ENCODE measurements at regions not wholly inside any gene's neighbourhood (a gene's known extent, or its start where the extent isn't known, plus 50 kb on each side); places are given as distances from the start of the nearest gene placed in this dataset.

- Mint-ChIP-seq H3K4me1 (no peaks in the 10 kb centered on the region), H3K27ac (no peak overlapping the region), H3K9me3 (peaks cover 9 to 13% of the 10 kb centered on the region in 2 donors), H3K27me3 (ENCODE audit: low read depth in 2 of 2) (no peaks in the 10 kb centered on the region), H3K4me3 (no peak overlapping the region), H3K36me3 (no peaks in the 10 kb centered on the region)
- H3K36me3 ChIP-seq (ENCODE audit: control insufficient read depth, insufficient read depth, low read length) = no peaks in the 10 kb centered on the region
- TF ChIP-seq CTCF (IDR thresholded peaks at IDR 0.05) = no peak
- no peaks in the 10 kb centered on the region for H3K9me3 ChIP-seq (ENCODE audit: control insufficient read depth, insufficient read depth, low read length)
- intact Hi-C loops (cut with micrococcal nuclease) = no loop called here
- H3K27ac ChIP-seq (ENCODE audit: low read length) = no peak overlapping the region
- H3K4me3 ChIP-seq (ENCODE audit: low read length) = no peak overlapping the region
- DNase-seq = no peak
- WGBS (ENCODE audit: insufficient coverage) = 89% methylated on average over 1 of the region's 1 CpG
- H3K4me1 ChIP-seq (ENCODE audit: control insufficient read depth, insufficient read depth, low read length) = no peaks in the 10 kb centered on the region
- H3K27me3 ChIP-seq (ENCODE audit: control insufficient read depth, insufficient read depth, low read length) = no peaks in the 10 kb centered on the region
- no peak for ATAC-seq
Observed at GRCh38 chr18:56462276-56462675, 176.1 kb downstream of the TXNL1 start.

GRCh38 chr18:56461151-56461550 is 177.2 kb downstream of the TXNL1 start:
- H3K36me3 ChIP-seq (ENCODE audit: control insufficient read depth, insufficient read depth, low read length) = no peaks in the 10 kb centered on the region
- Mint-ChIP-seq H3K36me3 (no peaks in the 10 kb centered on the region), H3K27ac (no peak overlapping the region), H3K4me1 (no peaks in the 10 kb centered on the region), H3K9me3 (peaks cover 9 to 13% of the 10 kb centered on the region in 2 donors), H3K4me3 (no peak overlapping the region), H3K27me3 (ENCODE audit: low read depth in 2 of 2) (no peaks in the 10 kb centered on the region)
- H3K4me3 ChIP-seq (ENCODE audit: low read length) = no peak overlapping the region
- 93% methylated on average over 1 of the region's 1 CpG for WGBS (ENCODE audit: insufficient coverage)
- no peaks in the 10 kb centered on the region for H3K4me1 ChIP-seq (ENCODE audit: control insufficient read depth, insufficient read depth, low read length)
- intact Hi-C loops (cut with micrococcal nuclease) = no loop called here
- no peak for TF ChIP-seq CTCF (IDR thresholded peaks at IDR 0.05)
- ATAC-seq = no peak
- H3K27me3 ChIP-seq (ENCODE audit: control insufficient read depth, insufficient read depth, low read length) = no peaks in the 10 kb centered on the region
- no peaks in the 10 kb centered on the region for H3K9me3 ChIP-seq (ENCODE audit: control insufficient read depth, insufficient read depth, low read length)
- H3K27ac ChIP-seq (ENCODE audit: low read length) = no peak overlapping the region
- DNase-seq = no peak

- no peak overlapping the region for H3K4me3 ChIP-seq (ENCODE audit: low read length)
- no peaks in the 10 kb centered on the region for H3K27me3 ChIP-seq (ENCODE audit: control insufficient read depth, insufficient read depth, low read length)
- DNase-seq (no peak), ATAC-seq (no peak)
- H3K27me3 Mint-ChIP-seq (ENCODE audit: low read depth in 2 of 2) = no peaks in the 10 kb centered on the region
- H3K9me3 ChIP-seq (ENCODE audit: control insufficient read depth, insufficient read depth, low read length) = no peaks in the 10 kb centered on the region
- H3K27ac Mint-ChIP-seq = no peak overlapping the region
- H3K36me3 Mint-ChIP-seq = no peaks in the 10 kb centered on the region
- H3K9me3 Mint-ChIP-seq = peaks cover 9 to 13% of the 10 kb centered on the region in 2 donors
- H3K4me3 Mint-ChIP-seq = no peak overlapping the region
- H3K36me3 ChIP-seq (ENCODE audit: control insufficient read depth, insufficient read depth, low read length) = no peaks in the 10 kb centered on the region
- intact Hi-C loops (cut with micrococcal nuclease) = no loop called here
- WGBS (ENCODE audit: insufficient coverage) = 4% methylated on average over 1 of the region's 3 CpGs
- TF ChIP-seq CTCF (IDR thresholded peaks at IDR 0.05) = no peak
- H3K4me1 Mint-ChIP-seq = no peaks in the 10 kb centered on the region
- H3K4me1 ChIP-seq (ENCODE audit: control insufficient read depth, insufficient read depth, low read length) = no peaks in the 10 kb centered on the region
- H3K27ac ChIP-seq (ENCODE audit: low read length) = no peak overlapping the region
Observed at GRCh38 chr18:56460581-56460980, 177.8 kb downstream of the TXNL1 start.
